ENCODE measurements at regions not wholly inside any gene's neighbourhood (a gene's known extent, or its start where the extent isn't known, plus 50 kb on each side); places are given as distances from the start of the nearest gene placed in this dataset.
"Not testable (repeated sequence)": the region's sequence is repeated elsewhere in the genome, so short reads cannot be mapped to it uniquely, and the experiment has no call there.

- DNase-seq (ENCODE audit: low read depth in 2 of 2), result no peak
Measured at GRCh38 chr3:177453451-177453844, 256.2 kb upstream of the TBL1XR1 start.

GRCh38 chr3:177457204-177457603, 259.9 kb upstream of the TBL1XR1 start:
- DNase-seq (ENCODE audit: low read depth in 2 of 2), result not testable (repeated sequence)

- no peak for DNase-seq (ENCODE audit: low read depth in 2 of 2)
Measured at GRCh38 chr3:177459401-177459800, 262.1 kb upstream of the TBL1XR1 start.

- no peak for DNase-seq (ENCODE audit: low read depth in 2 of 2)
Measured at GRCh38 chr3:177460047-177460446, 262.8 kb upstream of the TBL1XR1 start.

GRCh38 chr3:177461765-177462164, 264.5 kb upstream of the TBL1XR1 start:
- DNase-seq (ENCODE audit: low read depth in 2 of 2), result no peak

GRCh38 chr3:177463341-177463740, 266.1 kb upstream of the TBL1XR1 start:
- DNase-seq (ENCODE audit: low read depth in 2 of 2), result not testable (repeated sequence)

- DNase-seq (ENCODE audit: low read depth in 2 of 2), result no peak
Measured at GRCh38 chr3:177463863-177464262, 266.6 kb upstream of the TBL1XR1 start.

- DNase-seq (ENCODE audit: low read depth in 2 of 2), result no peak
Measured at GRCh38 chr3:177464392-177465256, 267.3 kb upstream of the TBL1XR1 start.

GRCh38 chr3:177465257-177465642, 268.0 kb upstream of the TBL1XR1 start:
- DNase-seq (ENCODE audit: low read depth in 2 of 2), result no peak

GRCh38 chr3:177466074-177466473, 268.8 kb upstream of the TBL1XR1 start:
- no peak for DNase-seq (ENCODE audit: low read depth in 2 of 2)

GRCh38 chr3:177466622-177467021, 269.3 kb upstream of the TBL1XR1 start:
- not testable (repeated sequence) for DNase-seq (ENCODE audit: low read depth in 2 of 2)

GRCh38 chr3:177467247-177467985, 270.1 kb upstream of the TBL1XR1 start:
- no peak for DNase-seq (ENCODE audit: low read depth in 2 of 2)

GRCh38 chr3:177468331-177468730, 271.0 kb upstream of the TBL1XR1 start:
- DNase-seq (ENCODE audit: low read depth in 2 of 2), result no peak

- no peak for DNase-seq (ENCODE audit: low read depth in 2 of 2)
Measured at GRCh38 chr3:177468816-177469215, 271.5 kb upstream of the TBL1XR1 start.

- DNase-seq (ENCODE audit: low read depth in 2 of 2), result no peak
Measured at GRCh38 chr3:177469216-177469615, 271.9 kb upstream of the TBL1XR1 start.

- DNase-seq (ENCODE audit: low read depth in 2 of 2), result no peak
Measured at GRCh38 chr3:177470197-177470941, 273.1 kb upstream of the TBL1XR1 start.

- DNase-seq (ENCODE audit: low read depth in 2 of 2), result no peak
Measured at GRCh38 chr3:177471733-177472480, 274.6 kb upstream of the TBL1XR1 start.

GRCh38 chr3:177473184-177473583, 275.9 kb upstream of the TBL1XR1 start:
- DNase-seq (ENCODE audit: low read depth in 2 of 2), result no peak

- no peak for DNase-seq (ENCODE audit: low read depth in 2 of 2)
Measured at GRCh38 chr3:177473903-177474302, 276.6 kb upstream of the TBL1XR1 start.

GRCh38 chr3:177474652-177475355, 277.5 kb upstream of the TBL1XR1 start:
- DNase-seq (ENCODE audit: low read depth in 2 of 2), result no peak

GRCh38 chr3:177475356-177475665, 278.0 kb upstream of the TBL1XR1 start:
- DNase-seq (ENCODE audit: low read depth in 2 of 2), result no peak
